SK-N-SH treated with all-trans-retinoic acid at 6 μM for 48 hours (cell line): ENCODE measurements at regions not wholly inside any gene's neighbourhood (a gene's known extent, or its start where the extent isn't known, plus 50 kb on each side); places are given as distances from the start of the nearest gene placed in this dataset.

Experiments
- BACH2 ChIP-seq: fragments of 250-450 bp; sonication (Bioruptor Pico); IDR thresholded peaks from 2 replicates; pipeline ENCODE4 v1.9.0; 2021; ENCODE audit warnings: mild to moderate bottlenecking, borderline replicate concordance
- CREB5 ChIP-seq: fragments of 250-450 bp; sonication (Bioruptor Pico); IDR thresholded peaks from 2 replicates; pipeline ENCODE4 v1.5.1; 2020; ENCODE audit warnings: low read depth, mild to moderate bottlenecking, moderate library complexity
- CSDC2 ChIP-seq: fragments of 250-450 bp; sonication (Bioruptor Pico); IDR thresholded peaks from 2 replicates; pipeline ENCODE4 v1.5.0; 2020; ENCODE audit warnings: mild to moderate bottlenecking, moderate library complexity
- PPARA ChIP-seq: fragments of 250-450 bp; sonication (Bioruptor Pico); IDR thresholded peaks from 2 replicates; pipeline ENCODE4 v1.5.0; 2020; ENCODE audit warnings: mild to moderate bottlenecking, borderline replicate concordance
- RARB ChIP-seq: fragments of 250-450 bp; sonication (Bioruptor Pico); IDR thresholded peaks from 2 replicates; pipeline ENCODE4 v1.8.0; 2021; ENCODE audit warnings: mild to moderate bottlenecking, moderate library complexity
- TSHZ2 ChIP-seq: fragments of 250-450 bp; sonication (Bioruptor Pico); IDR thresholded peaks from 2 replicates; pipeline ENCODE4 v1.5.0; 2020; ENCODE audit warnings: mild to moderate bottlenecking, moderate library complexity
- ZFP30 ChIP-seq: fragments of 450-650 bp; formaldehyde crosslinking; IDR thresholded peaks from 2 replicates; pipeline ENCODE4 v1.5.0; 2022; ENCODE audit warnings: mild to moderate bottlenecking, moderate library complexity
- ZNF565 ChIP-seq: fragments of 450-650 bp; formaldehyde crosslinking; conservative IDR thresholded peaks from 2 replicates; pipeline ENCODE4 v1.5.0; 2020; ENCODE audit warnings: low read depth, mild to moderate bottlenecking, moderate library complexity

- TF ChIP-seq TSHZ2 (CRISPR knock-in tag) (no peak), ZFP30 (no peak), ZNF565 (CRISPR knock-in tag) (no peak), CREB5 (no peak), PPARA (CRISPR knock-in tag) (no peak), RARB (CRISPR knock-in tag) (no peak), BACH2 (no peak), CSDC2 (CRISPR knock-in tag) (no peak)
Observed at GRCh38 chr10:111522141-111522540, 445.3 kb downstream of the ADRA2A start.
